ENCODE measurements at regions not wholly inside any gene's neighbourhood (a gene's known extent, or its start where the extent isn't known, plus 50 kb on each side); places are given as distances from the start of the nearest gene placed in this dataset.

DNA sequence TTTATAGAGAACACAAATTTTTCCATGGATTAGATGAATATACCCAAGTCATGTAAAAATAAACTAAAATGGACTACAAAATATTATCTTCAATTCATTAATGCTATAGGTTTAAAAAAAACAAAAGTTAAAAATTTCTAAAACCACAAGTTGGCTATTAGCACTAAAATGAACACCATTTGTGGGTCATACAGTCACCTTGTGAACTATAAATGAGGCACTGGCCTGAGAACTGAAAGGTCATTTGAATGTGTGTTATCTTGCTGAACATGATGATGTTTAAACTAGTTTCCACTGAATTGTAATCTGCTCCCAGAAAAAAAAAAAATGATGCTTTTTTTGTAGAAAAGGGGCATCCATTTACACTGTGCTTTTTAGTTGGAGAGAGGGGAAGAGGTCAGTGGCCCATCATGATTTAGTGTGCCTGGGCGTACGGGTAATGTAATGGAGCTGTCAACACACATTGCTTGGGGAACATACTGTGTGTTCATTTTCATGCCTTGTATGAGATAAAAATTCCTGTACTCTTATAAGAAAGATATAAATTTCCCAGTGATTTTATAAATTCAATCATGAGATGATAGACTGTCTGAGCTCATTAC lies 96.6 kb upstream of the FKBP1C start:
- dilution Hi-C loops (cut with HindIII; ENCODE audit: low sequenced_read_pairs, unreplicated experiment), result no loop called here
- no CpG with 5 or more reads among the region's 2 CpGs for WGBS, 2 experiments (ENCODE audit: extremely low coverage in 2 of 2, insufficient read length in 1 of 2)

More for the DNA sequence above, 96.6 kb upstream of the FKBP1C start:
- H2AK9ac ChIP-seq (replicated peaks; ENCODE audit: low read depth, low read length, poor library complexity), result no peak overlapping the region
- H2BK120ac ChIP-seq (ENCODE audit: low read depth, low read length), result no peak overlapping the region
- H3K4me1 ChIP-seq (ENCODE audit: control insufficient read depth, insufficient read depth, low read length), result no peaks in the 10 kb centered on the region
- H3K27me3 ChIP-seq (ENCODE audit: control insufficient read depth, insufficient read depth, low read length), result no peaks in the 10 kb centered on the region
- H4K91ac ChIP-seq (ENCODE audit: insufficient read depth, low read depth, low read length), result no peak overlapping the region
- no peak overlapping the region for H3K4me3 ChIP-seq (ENCODE audit: insufficient read depth, low read depth, low read length)
- ChIA-PET CTCF (no interaction called here), POLR2A (ENCODE audit: unreplicated experiment) (no interaction called here)
- H3K9ac ChIP-seq (ENCODE audit: low read depth, low read length), result no peak overlapping the region
- H3K36me3 ChIP-seq (ENCODE audit: control insufficient read depth, insufficient read depth, low read length), result no peaks in the 10 kb centered on the region
- no peak overlapping the region for H3K14ac ChIP-seq (replicated peaks; ENCODE audit: low read depth, low read length)
- no TSS peak for BruUV-seq (replicated peaks)
- intact Hi-C loops (cut with micrococcal nuclease), result no loop called here
- no peak overlapping the region for H2AFZ ChIP-seq (replicated peaks; ENCODE audit: low read length, poor library complexity)
- H3K4ac ChIP-seq (ENCODE audit: low read depth, low read length), result no peak overlapping the region
- no peak overlapping the region for H2BK15ac ChIP-seq (ENCODE audit: low read depth, low read length)
- H3K27ac ChIP-seq (ENCODE audit: insufficient read depth, low read length), result no peak overlapping the region
- H3K9me1 ChIP-seq (ENCODE audit: insufficient read depth, low read length), result no peaks in the 10 kb centered on the region
- no peak overlapping the region for H2AK5ac ChIP-seq (ENCODE audit: low read depth, low read length)
- no peak for TF ChIP-seq MAFK (IDR thresholded peaks at IDR 0.05; ENCODE audit: low read depth, low read length)
- TF ChIP-seq, protein P1, sequence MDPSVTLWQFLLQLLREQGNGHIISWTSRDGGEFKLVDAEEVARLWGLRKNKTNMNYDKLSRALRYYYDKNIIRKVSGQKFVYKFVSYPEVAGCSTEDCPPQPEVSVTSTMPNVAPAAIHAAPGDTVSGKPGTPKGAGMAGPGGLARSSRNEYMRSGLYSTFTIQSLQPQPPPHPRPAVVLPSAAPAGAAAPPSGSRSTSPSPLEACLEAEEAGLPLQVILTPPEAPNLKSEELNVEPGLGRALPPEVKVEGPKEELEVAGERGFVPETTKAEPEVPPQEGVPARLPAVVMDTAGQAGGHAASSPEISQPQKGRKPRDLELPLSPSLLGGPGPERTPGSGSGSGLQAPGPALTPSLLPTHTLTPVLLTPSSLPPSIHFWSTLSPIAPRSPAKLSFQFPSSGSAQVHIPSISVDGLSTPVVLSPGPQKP (IDR thresholded peaks at IDR 0.05; ENCODE audit: borderline replicate concordance, low read depth, low read length), result no peak
- TF ChIP-seq FOS (IDR thresholded peaks at IDR 0.05; ENCODE audit: low read depth, low read length), result no peak
- no peak for TF ChIP-seq SMC3 (IDR thresholded peaks at IDR 0.05; ENCODE audit: low read depth, low read length)
- TF ChIP-seq RAD21 (IDR thresholded peaks at IDR 0.05; ENCODE audit: low read length), result no peak
- no peak for TF ChIP-seq RCOR1 (IDR thresholded peaks at IDR 0.05; ENCODE audit: insufficient replicate concordance, low read length)
- no peak for TF ChIP-seq RFX5 (IDR thresholded peaks at IDR 0.05; ENCODE audit: low read depth, low read length)
- TF ChIP-seq POLR2A (IDR thresholded peaks at IDR 0.05; ENCODE audit: low read depth, low read length), result no peak
- no peak overlapping the region for H2BK20ac ChIP-seq (ENCODE audit: low read depth, low read length)
- peaks cover 4% of the 10 kb centered on the region; the same call in 1 of the 2 replicates for H3K9me3 ChIP-seq (ENCODE audit: control insufficient read depth, insufficient read depth, low read length)
- H3K4me2 ChIP-seq (ENCODE audit: low read depth, low read length), result no peak overlapping the region
- no peak overlapping the region for H4K8ac ChIP-seq (ENCODE audit: low read depth in 2 of 2, low read length in 2 of 2)
- DNase-seq (no peak), ATAC-seq (ENCODE audit: low read depth) (no peak)
- no peak overlapping the region for H4K5ac ChIP-seq (ENCODE audit: low read depth, low read length)
- H3K79me1 ChIP-seq (ENCODE audit: low read depth in 1 of 2, low read length in 2 of 2), result no peaks in the 10 kb centered on the region
- H4K20me1 ChIP-seq (ENCODE audit: insufficient read depth, low read length), result no peaks in the 10 kb centered on the region
- in situ Hi-C loops (cut with MboI; ENCODE audit: low sequenced_read_pairs), result no loop called here
- no peak overlapping the region for H2BK5ac ChIP-seq (ENCODE audit: low read depth, low read length, poor library complexity, severe bottlenecking)
- H3K18ac ChIP-seq (ENCODE audit: low read depth, low read length), result no peak overlapping the region
- no peak overlapping the region for H3K23ac ChIP-seq (ENCODE audit: low read depth, low read length)
- no peak overlapping the region for H3K56ac ChIP-seq (ENCODE audit: extremely low read depth, insufficient read depth, low read length)

Measured in IMR-90 (cell line).